Ovary (tissue), 7 donors: ENCODE measurements at regions not wholly inside any gene's neighbourhood (a gene's known extent, or its start where the extent isn't known, plus 50 kb on each side); places are given as distances from the start of the nearest gene placed in this dataset.

ENCODE experiments used
- DNase-seq, 5 donors: peaks; one replicate each; pipeline ENCODE4 v3.0.0-alpha.2; 2019 to 2020
- H3K27ac ChIP-seq, 2 donors: fragments of 200-600 bp; one replicate each; pipeline versions ENCODE4 v1.5.1 to v1.8.0; 2019 to 2022
- H3K27me3 ChIP-seq: fragments of 200-600 bp; one replicate; pipeline ENCODE4 v1.8.0; 2022
- H3K36me3 ChIP-seq: fragments of 200-600 bp; sonication (generic); one replicate; pipeline ENCODE4 v1.5.1; 2019
- H3K4me1 ChIP-seq: one replicate; pipeline ENCODE4 v1.8.1; 2013; ENCODE audit warnings: mild to moderate bottlenecking, moderate library complexity; ENCODE audit not compliant: insufficient read depth
- H3K4me3 ChIP-seq: fragments of 200-600 bp; sonication (generic); one replicate; pipeline ENCODE4 v1.5.1; 2017
- H3K9me3 ChIP-seq, 2 donors: fragments of 200-600 bp in 1 of 2; sonication (generic) in 1 of 2; one replicate each; pipeline versions ENCODE4 v1.5.1 to v1.8.1; 2013 to 2019; ENCODE audit warnings: mild to moderate bottlenecking in 1 of 2, moderate library complexity in 1 of 2
- EP300 ChIP-seq: sonication (generic); formaldehyde crosslinking; IDR thresholded peaks from one replicate; pipeline ENCODE4 v1.6.1; 2017; ENCODE audit warnings: antibody characterized with exemption
- POLR2A ChIP-seq: fragments of 450-650 bp; IDR thresholded peaks from one replicate; pipeline ENCODE4 v1.6.1; 2017; ENCODE audit warnings: antibody characterized with exemption, mild to moderate bottlenecking, moderate library complexity
- WGBS, 3 donors: extraction: QIAGEN DNeasy Blood & Tissue Kit in 1 of 3; methylation state at CpG; one replicate each; pipeline versions ENCODE4 v1.1.5 to v1.1.7; 2013 to 2017; 5-methylcytosine and 5-hydroxymethylcytosine counted together
- intact Hi-C, 4 donors: fragments of 100-400 bp; cut with DNase I; formaldehyde crosslinking; loops; one replicate each; pipeline versions ENCODE4 v1.11.0 to v1.15.1; 2022 to 2023
- TF ChIP-seq, protein P1 (sequence below), 3 donors: fragments of 450-650 bp in 2 of 3; fragments of 200-600 bp in 1 of 3; IDR thresholded peaks; one replicate each; pipeline versions ENCODE4 v1.5.1 to v1.8.0; 2016 to 2022; ENCODE audit warnings: antibody characterized with exemption in 3 of 3, mild to moderate bottlenecking in 1 of 3
- donor health status: DM: no; HTN: no; CAD: no; lungs with moderate emphysema.
- donor health status: DM: no; HTN: no; CAD: no.
- donor health status: Bipolar disorder and iron deficiency.
- donor health status: DM: no; HTN: no; CAD: no.
- donor health status: DM: yes; HTN: yes; CAD: no.

DNA sequence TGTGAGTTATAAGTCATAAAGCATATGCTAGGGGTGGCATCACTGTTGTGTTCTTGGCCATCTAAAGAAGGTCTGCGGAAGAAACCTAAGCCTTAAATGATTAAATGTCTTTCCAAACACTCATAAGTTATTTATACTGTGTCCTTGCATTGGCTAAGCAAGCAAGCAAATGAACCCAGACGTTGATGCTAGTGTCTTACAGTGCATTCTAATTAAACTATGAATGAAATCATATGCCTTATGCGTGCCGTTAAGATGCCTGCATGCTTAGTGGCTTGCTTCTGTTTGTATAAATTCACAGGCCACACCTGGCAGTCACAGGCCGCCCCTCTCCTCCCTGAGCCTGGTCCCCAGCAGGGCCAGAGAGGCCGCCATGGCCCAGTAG, 49.9 kb downstream of the RIN2 start:
- no peak overlapping the region for H3K4me3 ChIP-seq
- no peak overlapping the region for H3K27ac ChIP-seq
- H3K36me3 ChIP-seq = no peaks in the 10 kb centered on the region
- TF ChIP-seq, protein P1, sequence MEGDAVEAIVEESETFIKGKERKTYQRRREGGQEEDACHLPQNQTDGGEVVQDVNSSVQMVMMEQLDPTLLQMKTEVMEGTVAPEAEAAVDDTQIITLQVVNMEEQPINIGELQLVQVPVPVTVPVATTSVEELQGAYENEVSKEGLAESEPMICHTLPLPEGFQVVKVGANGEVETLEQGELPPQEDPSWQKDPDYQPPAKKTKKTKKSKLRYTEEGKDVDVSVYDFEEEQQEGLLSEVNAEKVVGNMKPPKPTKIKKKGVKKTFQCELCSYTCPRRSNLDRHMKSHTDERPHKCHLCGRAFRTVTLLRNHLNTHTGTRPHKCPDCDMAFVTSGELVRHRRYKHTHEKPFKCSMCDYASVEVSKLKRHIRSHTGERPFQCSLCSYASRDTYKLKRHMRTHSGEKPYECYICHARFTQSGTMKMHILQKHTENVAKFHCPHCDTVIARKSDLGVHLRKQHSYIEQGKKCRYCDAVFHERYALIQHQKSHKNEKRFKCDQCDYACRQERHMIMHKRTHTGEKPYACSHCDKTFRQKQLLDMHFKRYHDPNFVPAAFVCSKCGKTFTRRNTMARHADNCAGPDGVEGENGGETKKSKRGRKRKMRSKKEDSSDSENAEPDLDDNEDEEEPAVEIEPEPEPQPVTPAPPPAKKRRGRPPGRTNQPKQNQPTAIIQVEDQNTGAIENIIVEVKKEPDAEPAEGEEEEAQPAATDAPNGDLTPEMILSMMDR (IDR thresholded peaks at IDR 0.05) = no peak
- TF ChIP-seq POLR2A (no peak), EP300 (no peak)
- no peaks in the 10 kb centered on the region for H3K27me3 ChIP-seq
- no peak for DNase-seq
- no peaks in the 10 kb centered on the region for H3K9me3 ChIP-seq
- intact Hi-C loops = no loop called here
- peaks cover 10% of the 10 kb centered on the region for H3K4me1 ChIP-seq
- WGBS, 3 donors = 56 to 66% (median 63%) methylated on average over 6 of the region's 6 CpGs

DNA sequence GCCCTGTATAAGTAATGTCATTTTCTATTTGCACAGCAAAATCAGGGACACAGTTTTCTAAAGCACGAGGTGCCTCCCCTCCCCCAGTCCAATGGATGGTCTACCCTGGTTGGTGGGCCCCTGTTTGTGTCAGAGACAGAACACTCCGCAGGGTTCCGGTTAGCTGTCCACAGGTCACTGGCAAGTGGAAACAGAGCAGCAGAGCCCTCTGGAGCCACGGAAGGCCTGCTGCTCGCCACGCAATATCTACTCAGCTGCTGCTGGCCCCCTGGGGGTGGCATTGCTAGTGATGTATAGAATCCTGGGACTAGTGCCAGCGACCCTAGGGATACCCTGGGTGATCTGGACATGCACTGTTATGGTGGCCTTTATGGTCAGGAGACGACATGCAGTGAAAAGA, 50.4 kb downstream of the RIN2 start:
- H3K4me1 ChIP-seq = peaks cover 10% of the 10 kb centered on the region
- intact Hi-C loops = no loop called here
- no peaks in the 10 kb centered on the region for H3K9me3 ChIP-seq
- DNase-seq = no peak
- TF ChIP-seq EP300 = no peak
- TF ChIP-seq POLR2A = no peak
- TF ChIP-seq, protein P1 (IDR thresholded peaks at IDR 0.05) = no peak
- 95 to 97% (median 96%) methylated on average over 8 of the region's 8 CpGs for WGBS, 3 donors
- H3K4me3 ChIP-seq = no peak overlapping the region
- H3K27me3 ChIP-seq = no peaks in the 10 kb centered on the region
- H3K27ac ChIP-seq = no peak overlapping the region
- H3K36me3 ChIP-seq = no peaks in the 10 kb centered on the region

DNA sequence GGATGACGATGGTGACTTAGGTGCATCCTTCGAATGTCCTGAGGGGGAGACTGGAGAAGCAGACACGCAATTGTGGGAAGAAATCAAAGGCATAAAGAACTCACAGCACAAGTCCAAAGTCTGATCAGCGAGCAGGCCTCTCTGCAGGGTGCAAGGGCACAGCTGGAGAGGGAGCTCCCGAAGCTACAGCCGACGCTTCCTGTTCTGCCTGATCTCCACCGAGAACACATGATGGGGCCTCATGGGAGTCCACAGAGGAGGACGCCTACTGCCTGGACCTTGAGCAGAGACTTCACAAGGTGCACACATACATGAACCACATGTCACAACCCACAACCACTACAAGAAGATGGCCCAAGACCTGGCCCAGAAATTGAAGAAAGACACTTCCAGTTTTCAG, 51.4 kb downstream of the RIN2 start:
- TF ChIP-seq, protein P1 (IDR thresholded peaks at IDR 0.05) = no peak
- TF ChIP-seq EP300 (no peak), POLR2A (no peak)
- 84 to 92% (median 89%) methylated on average over 9 of the region's 9 CpGs for WGBS, 3 donors
- DNase-seq = no peak
- no peaks in the 10 kb centered on the region for H3K9me3 ChIP-seq
- H3K4me3 ChIP-seq = no peak overlapping the region
- no peaks in the 10 kb centered on the region for H3K27me3 ChIP-seq
- H3K36me3 ChIP-seq = no peaks in the 10 kb centered on the region
- no peak overlapping the region for H3K27ac ChIP-seq
- intact Hi-C loops = no loop called here
- H3K4me1 ChIP-seq = peaks cover 14% of the 10 kb centered on the region

DNA sequence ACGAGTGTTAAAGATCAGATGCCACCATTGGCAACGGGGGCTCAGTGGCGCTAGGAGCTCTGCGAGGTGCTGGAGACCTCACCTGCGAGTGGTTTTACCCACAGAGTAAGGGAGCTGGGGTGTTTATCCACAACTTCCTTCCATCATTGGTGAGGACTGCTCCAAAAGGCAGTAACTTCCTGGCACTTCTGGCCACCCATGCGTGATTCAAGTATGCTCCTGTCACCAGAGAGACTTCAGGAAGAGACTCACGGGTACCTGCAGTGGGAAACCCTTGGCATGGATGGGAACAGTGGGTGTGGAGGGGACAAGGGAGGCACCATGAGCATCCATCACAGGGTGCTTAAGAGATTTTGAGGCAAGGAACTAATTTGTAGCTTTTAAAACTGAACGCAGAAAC, 53.2 kb downstream of the RIN2 start:
- no peak for DNase-seq
- TF ChIP-seq EP300 (no peak), POLR2A (no peak)
- TF ChIP-seq, protein P1 (IDR thresholded peaks at IDR 0.05) = no peak
- H3K27ac ChIP-seq = no peak overlapping the region
- H3K36me3 ChIP-seq = no peaks in the 10 kb centered on the region
- H3K4me1 ChIP-seq = peaks cover 16% of the 10 kb centered on the region
- intact Hi-C loops = no loop called here
- H3K4me3 ChIP-seq = no peak overlapping the region
- 88 to 97% (median 95%) methylated on average over 8 of the region's 8 CpGs for WGBS, 3 donors
- H3K9me3 ChIP-seq = no peaks in the 10 kb centered on the region
- no peaks in the 10 kb centered on the region for H3K27me3 ChIP-seq

DNA sequence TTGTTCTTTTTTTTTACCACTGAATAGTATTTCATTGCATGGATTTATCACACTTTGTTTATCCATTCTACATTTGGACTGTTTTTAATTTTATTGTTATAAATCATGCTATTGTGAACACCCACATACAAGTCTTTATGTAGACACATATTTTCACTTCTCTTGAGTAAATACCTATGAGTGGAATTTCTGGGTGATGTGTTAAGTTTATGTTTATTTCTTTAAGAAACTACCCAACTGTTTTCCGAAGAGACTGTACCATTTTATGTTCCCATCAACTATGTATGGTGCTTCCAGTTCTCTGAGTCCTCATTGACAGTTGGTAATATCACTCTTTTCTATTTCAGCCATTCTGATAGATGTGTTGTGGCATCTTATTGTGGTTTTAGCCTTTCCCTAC, 54.0 kb downstream of the RIN2 start:
- intact Hi-C loops = no loop called here
- H3K27ac ChIP-seq = no peak overlapping the region
- no peak for DNase-seq
- H3K36me3 ChIP-seq = no peaks in the 10 kb centered on the region
- H3K27me3 ChIP-seq = no peaks in the 10 kb centered on the region
- peaks cover 9% of the 10 kb centered on the region for H3K4me1 ChIP-seq
- 66 to 80% (median 70%) methylated on average over 1 of the region's 1 CpG for WGBS, 3 donors
- no peak overlapping the region for H3K4me3 ChIP-seq
- TF ChIP-seq POLR2A = no peak
- TF ChIP-seq, protein P1 (IDR thresholded peaks at IDR 0.05) = no peak
- TF ChIP-seq EP300 = no peak
- no peaks in the 10 kb centered on the region for H3K9me3 ChIP-seq
